PC-3 (cell line): ENCODE measurements at regions not wholly inside any gene's neighbourhood (a gene's known extent, or its start where the extent isn't known, plus 50 kb on each side); places are given as distances from the start of the nearest gene placed in this dataset.

Experiments
- ATAC-seq: fragments of 200-7000 bp; cut with Tn5 transposase; 2 replicates; pipeline ENCODE4 v1.9.1; 2020; ENCODE audit warnings: mild to moderate bottlenecking, moderate library complexity
- BruUV-seq: library from RNA; stranded (reverse); fragments of 400-500 nt; replicated peaks from 2 replicates; lab custom pipeline; 2021; lab: Mats Ljungman, UMichigan
- CTCF ChIA-PET: fragments of 300-600 bp; sonication (Branson Sonifier 250); formaldehyde crosslinking; loops from one replicate; lab custom pipeline; 2022; ENCODE audit warnings: antibody characterized with exemption; lab: Charles Lee
- POLR2A ChIA-PET: fragments of 300-600 bp; sonication (Branson Sonifier 250); formaldehyde crosslinking; loops from one replicate; lab custom pipeline; 2022; ENCODE audit warnings: antibody characterized with exemption; ENCODE audit not compliant: unreplicated experiment; lab: Charles Lee
- DNase-seq: peaks from one replicate; pipeline ENCODE4 v3.0.0-alpha.2; 2015
- H2AFZ ChIP-seq: fragments of 300-600 bp; sonication (generic); 2 replicates; pipeline ENCODE4 v1.6.0; 2016; ENCODE audit warnings: antibody characterized with exemption, low read length
- H3F3A ChIP-seq: fragments of 300-600 bp; sonication (generic); one replicate; pipeline ENCODE4 v1.6.0; 2017; ENCODE audit warnings: antibody characterized with exemption, low read length, control low read depth, mild to moderate bottlenecking; ENCODE audit not compliant: unreplicated experiment
- H3K27ac ChIP-seq: fragments of 300-600 bp; sonication (generic); 2 replicates; pipeline ENCODE4 v1.5.1; 2016; ENCODE audit warnings: mild to moderate bottlenecking, low read length
- H3K27me3 ChIP-seq: fragments of 300-600 bp; sonication (generic); 2 replicates; pipeline ENCODE4 v1.6.1; 2016; ENCODE audit warnings: low read length, mixed read lengths
- H3K36me3 ChIP-seq: fragments of 300-600 bp; sonication (generic); 2 replicates; pipeline ENCODE4 v1.6.1; 2016; ENCODE audit warnings: low read depth, mixed run types, low read length, mixed read lengths
- H3K4me1 ChIP-seq: fragments of 300-600 bp; sonication (generic); 2 replicates; pipeline ENCODE4 v1.5.1; 2016; ENCODE audit warnings: low read length; ENCODE audit not compliant: insufficient read depth
- H3K4me2 ChIP-seq: fragments of 300-600 bp; sonication (generic); 2 replicates; pipeline ENCODE4 v1.6.0; 2016; ENCODE audit warnings: low read length
- H3K4me3 ChIP-seq: fragments of 300-600 bp; sonication (generic); 2 replicates; pipeline ENCODE4 v1.5.1; 2016; ENCODE audit warnings: mild to moderate bottlenecking, low read length, mixed read lengths
- H3K79me2 ChIP-seq: fragments of 300-600 bp; sonication (generic); 2 replicates; pipeline ENCODE4 v1.6.1; 2017; ENCODE audit warnings: low read length, mixed read lengths
- H3K9ac ChIP-seq: fragments of 300-600 bp; sonication (generic); 2 replicates; pipeline ENCODE4 v1.6.0; 2016; ENCODE audit warnings: mild to moderate bottlenecking, low read length
- H3K9me2 ChIP-seq: fragments of 300-600 bp; sonication (generic); replicated peaks from 2 replicates; pipeline ENCODE4 v1.6.1; 2016; ENCODE audit warnings: mixed run types, low read length, mixed read lengths
- H3K9me3 ChIP-seq: fragments of 300-600 bp; sonication (generic); 2 replicates; pipeline ENCODE4 v1.6.1; 2016; ENCODE audit warnings: low read length, mixed read lengths
- H4K20me1 ChIP-seq: fragments of 300-600 bp; sonication (generic); 2 replicates; pipeline ENCODE4 v1.6.1; 2016; ENCODE audit warnings: low read length, mixed read lengths
- CTCF ChIP-seq: fragments of 300-600 bp; sonication (generic); conservative IDR thresholded peaks from 2 replicates; pipeline ENCODE4 v1.5.1; 2017; ENCODE audit warnings: antibody characterized with exemption, low read depth, mild to moderate bottlenecking, low read length
- EZH2 ChIP-seq: fragments of 300-600 bp; sonication (generic); IDR thresholded peaks from one replicate; pipeline ENCODE4 v1.6.1; 2017; ENCODE audit warnings: antibody characterized with exemption, mild to moderate bottlenecking, low read length; ENCODE audit not compliant: unreplicated experiment
- EZH2phosphoT487 ChIP-seq: fragments of 300-600 bp; sonication (generic); IDR thresholded peaks from 2 replicates; pipeline ENCODE4 v1.6.1; 2018; ENCODE audit warnings: mild to moderate bottlenecking, antibody characterized with exemption, low read length, borderline replicate concordance
- intact Hi-C: fragments of 100-400 bp; cut with micrococcal nuclease; formaldehyde crosslinking; loops from 2 replicates; pipeline ENCODE4 v1.9.0; 2023

GRCh38 chr18:78293540-78293939, 686.1 kb upstream of the SALL3 start:
- intact Hi-C loops = no loop called here
- Histone ChIP-seq H3F3A (no peaks in the 10 kb centered on the region), H3K4me2 (no peak overlapping the region), H2AFZ (no peak overlapping the region), H3K4me1 (no peaks in the 10 kb centered on the region), H3K27ac (no peak overlapping the region), H3K9me3 (no peaks in the 10 kb centered on the region), H3K9me2 (no peaks in the 10 kb centered on the region), H3K9ac (no peak overlapping the region), H3K27me3 (peaks cover 73% of the 10 kb centered on the region), H4K20me1 (no peaks in the 10 kb centered on the region), H3K79me2 (no peaks in the 10 kb centered on the region), H3K36me3 (no peaks in the 10 kb centered on the region), H3K4me3 (no peak overlapping the region)
- no peak for DNase-seq
- BruUV-seq = no TSS peak
- ATAC-seq = no peak
- POLR2A ChIA-PET = no interaction called here
- no peak for TF ChIP-seq EZH2
- no peak for TF ChIP-seq EZH2phosphoT487
- TF ChIP-seq CTCF = no peak
- CTCF ChIA-PET = no interaction called here

- BruUV-seq = no TSS peak
- Histone ChIP-seq H3K9ac (no peak overlapping the region), H3K27ac (no peak overlapping the region), H4K20me1 (no peaks in the 10 kb centered on the region), H3K36me3 (no peaks in the 10 kb centered on the region), H3K4me2 (no peak overlapping the region), H3K79me2 (no peaks in the 10 kb centered on the region), H3K9me3 (no peaks in the 10 kb centered on the region), H3K4me1 (no peaks in the 10 kb centered on the region), H3K27me3 (peaks cover 76% of the 10 kb centered on the region), H2AFZ (no peak overlapping the region), H3F3A (no peaks in the 10 kb centered on the region), H3K9me2 (no peaks in the 10 kb centered on the region), H3K4me3 (no peak overlapping the region)
- ChIA-PET POLR2A (no interaction called here), CTCF (no interaction called here)
- TF ChIP-seq EZH2 (no peak), EZH2phosphoT487 (no peak), CTCF (no peak)
- no peak for DNase-seq
- ATAC-seq = no peak
- intact Hi-C loops = no loop called here
Observed at GRCh38 chr18:78293940-78294541, 685.6 kb upstream of the SALL3 start.

GRCh38 chr18:78295262-78295661, 684.4 kb upstream of the SALL3 start:
- intact Hi-C loops = no loop called here
- TF ChIP-seq CTCF (no peak), EZH2 (no peak), EZH2phosphoT487 (no peak)
- H3K9me2 ChIP-seq = no peaks in the 10 kb centered on the region
- H3K36me3 ChIP-seq = no peaks in the 10 kb centered on the region
- no peak overlapping the region for H2AFZ ChIP-seq
- H3K4me3 ChIP-seq = no peak overlapping the region
- no peak for ATAC-seq
- H3F3A ChIP-seq = no peaks in the 10 kb centered on the region
- ChIA-PET CTCF (no interaction called here), POLR2A (no interaction called here)
- H3K9ac ChIP-seq = no peak overlapping the region
- no peak overlapping the region for H3K4me2 ChIP-seq
- no peak overlapping the region for H3K27ac ChIP-seq
- no peaks in the 10 kb centered on the region for H3K4me1 ChIP-seq
- DNase-seq = no peak
- H3K9me3 ChIP-seq = no peaks in the 10 kb centered on the region
- H3K79me2 ChIP-seq = no peaks in the 10 kb centered on the region
- BruUV-seq = no TSS peak
- no peaks in the 10 kb centered on the region for H4K20me1 ChIP-seq
- peaks cover 76% of the 10 kb centered on the region for H3K27me3 ChIP-seq
